ENCODE measurements at regions not wholly inside any gene's neighbourhood (a gene's known extent, or its start where the extent isn't known, plus 50 kb on each side); places are given as distances from the start of the nearest gene placed in this dataset.
A peak's percentile ranks its signal among the peaks of the same experiment; 100 is the strongest.

DNA sequence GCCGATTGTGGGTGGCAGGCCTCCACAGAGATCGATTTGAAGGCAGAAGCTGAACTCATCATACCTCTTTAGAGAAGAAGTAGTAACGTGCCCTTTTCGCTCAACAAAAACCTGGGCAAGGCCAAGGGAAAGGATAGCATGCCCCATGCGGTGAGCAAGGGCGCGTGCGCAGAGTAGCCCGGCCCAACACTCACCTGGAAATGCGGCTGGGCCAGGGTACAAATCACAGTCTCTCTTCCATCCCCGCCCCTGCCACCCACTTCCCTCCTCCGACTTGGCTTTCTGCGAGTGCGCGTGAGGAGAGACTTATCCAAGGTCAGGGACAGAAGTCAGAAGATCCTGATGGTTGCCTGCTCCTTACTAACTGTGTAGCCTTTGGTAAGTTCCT, 160.7 kb upstream of the C1orf21 start:
- no peak overlapping the region for H3K27ac ChIP-seq
- 96 to 98% methylated on average over 15 of the region's 15 CpGs for WGBS, 2 donors
- H3K27me3 ChIP-seq, result no peaks in the 10 kb centered on the region
- H3K9me3 ChIP-seq, result peaks cover 0 to 4% (median 0%) of the 10 kb centered on the region in 11 donors
- TF ChIP-seq, protein P1, sequence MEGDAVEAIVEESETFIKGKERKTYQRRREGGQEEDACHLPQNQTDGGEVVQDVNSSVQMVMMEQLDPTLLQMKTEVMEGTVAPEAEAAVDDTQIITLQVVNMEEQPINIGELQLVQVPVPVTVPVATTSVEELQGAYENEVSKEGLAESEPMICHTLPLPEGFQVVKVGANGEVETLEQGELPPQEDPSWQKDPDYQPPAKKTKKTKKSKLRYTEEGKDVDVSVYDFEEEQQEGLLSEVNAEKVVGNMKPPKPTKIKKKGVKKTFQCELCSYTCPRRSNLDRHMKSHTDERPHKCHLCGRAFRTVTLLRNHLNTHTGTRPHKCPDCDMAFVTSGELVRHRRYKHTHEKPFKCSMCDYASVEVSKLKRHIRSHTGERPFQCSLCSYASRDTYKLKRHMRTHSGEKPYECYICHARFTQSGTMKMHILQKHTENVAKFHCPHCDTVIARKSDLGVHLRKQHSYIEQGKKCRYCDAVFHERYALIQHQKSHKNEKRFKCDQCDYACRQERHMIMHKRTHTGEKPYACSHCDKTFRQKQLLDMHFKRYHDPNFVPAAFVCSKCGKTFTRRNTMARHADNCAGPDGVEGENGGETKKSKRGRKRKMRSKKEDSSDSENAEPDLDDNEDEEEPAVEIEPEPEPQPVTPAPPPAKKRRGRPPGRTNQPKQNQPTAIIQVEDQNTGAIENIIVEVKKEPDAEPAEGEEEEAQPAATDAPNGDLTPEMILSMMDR (IDR thresholded peaks at IDR 0.05), result no peak
- no peak for DNase-seq
- no peaks in the 10 kb centered on the region for H3K36me3 ChIP-seq
- ATAC-seq, result no peak
- intact Hi-C loops (cut with DNase I), result loop anchor here in 1 of 10 donors (10.0 kb wide), 1 partner anchor 469 kb away; no protein-coding TSS in a partner anchor
- peaks cover 0 to 8% (median 4%) of the 10 kb centered on the region in 9 donors for H3K4me1 ChIP-seq
- H3K4me3 ChIP-seq, result no peak overlapping the region

DNA sequence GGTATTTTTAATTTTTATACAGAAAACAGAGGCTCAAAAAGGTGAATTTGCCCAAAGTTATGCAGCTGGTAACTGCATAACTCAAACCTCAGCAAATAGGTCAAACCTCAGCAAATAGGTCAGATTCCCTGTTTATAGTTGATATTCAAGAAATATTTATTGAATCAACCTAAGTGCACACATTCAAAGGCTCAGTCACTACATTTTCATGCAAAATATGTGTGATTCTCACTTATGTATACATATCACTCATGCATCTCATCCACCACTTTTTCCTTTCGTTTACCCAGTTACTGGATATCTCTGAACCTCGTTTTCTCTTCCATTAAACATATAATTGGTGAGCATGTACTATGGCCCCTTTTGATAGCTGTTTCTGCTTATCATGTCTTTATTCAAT, 158.3 kb upstream of the C1orf21 start:
- ATAC-seq, result no peak
- TF ChIP-seq, protein P1 (IDR thresholded peaks at IDR 0.05), result no peak
- Histone ChIP-seq H3K36me3 (no peaks in the 10 kb centered on the region), H3K4me3 (no peak overlapping the region), H3K9me3 (peaks cover 0 to 4% (median 0%) of the 10 kb centered on the region in 11 donors), H3K4me1 (no peaks in the 10 kb centered on the region), H3K27ac (no peak overlapping the region), H3K27me3 (no peaks in the 10 kb centered on the region)
- intact Hi-C loops (cut with DNase I), result loop anchor here in 1 of 10 donors (10.0 kb wide), 1 partner anchor 466 kb away; no protein-coding TSS in a partner anchor
- WGBS, 2 donors, result 95 to 96% methylated on average over 2 of the region's 2 CpGs
- no peak for DNase-seq

DNA sequence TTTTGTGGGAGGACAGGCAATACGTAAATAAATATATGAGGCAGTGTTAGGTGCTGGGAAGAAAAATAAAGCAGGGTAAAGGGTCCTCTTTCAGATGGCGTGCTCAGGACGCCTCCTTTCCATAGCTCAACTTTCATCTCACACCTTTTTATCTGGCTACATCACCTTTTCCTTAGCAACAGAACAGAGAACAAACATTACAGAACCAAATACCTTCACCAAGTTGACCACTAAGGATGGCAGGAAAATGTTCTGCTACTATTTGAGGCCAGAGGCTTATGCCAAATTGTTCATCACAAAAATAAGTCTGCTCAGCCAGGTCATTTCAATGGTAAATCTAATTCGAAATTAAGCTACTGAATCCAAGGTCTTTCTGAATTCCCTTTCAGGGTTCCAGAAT, 149.2 kb upstream of the C1orf21 start:
- Histone ChIP-seq H3K4me3 (no peak overlapping the region), H3K27ac (no peak overlapping the region), H3K36me3 (no peaks in the 10 kb centered on the region), H3K9me3 (peaks cover 0 to 9% (median 0%) of the 10 kb centered on the region in 11 donors), H3K4me1 (peaks cover 0 to 12% (median 9%) of the 10 kb centered on the region in 9 donors), H3K27me3 (no peaks in the 10 kb centered on the region)
- ATAC-seq, result peak in 5 of 8 donors; percentile 30 to 85 (median 61)
- no peak for DNase-seq
- 50 to 52% methylated on average over 4 of the region's 4 CpGs for WGBS, 2 donors
- intact Hi-C loops (cut with DNase I), result no loop called here
- TF ChIP-seq, protein P1 (IDR thresholded peaks at IDR 0.05), result no peak

DNA sequence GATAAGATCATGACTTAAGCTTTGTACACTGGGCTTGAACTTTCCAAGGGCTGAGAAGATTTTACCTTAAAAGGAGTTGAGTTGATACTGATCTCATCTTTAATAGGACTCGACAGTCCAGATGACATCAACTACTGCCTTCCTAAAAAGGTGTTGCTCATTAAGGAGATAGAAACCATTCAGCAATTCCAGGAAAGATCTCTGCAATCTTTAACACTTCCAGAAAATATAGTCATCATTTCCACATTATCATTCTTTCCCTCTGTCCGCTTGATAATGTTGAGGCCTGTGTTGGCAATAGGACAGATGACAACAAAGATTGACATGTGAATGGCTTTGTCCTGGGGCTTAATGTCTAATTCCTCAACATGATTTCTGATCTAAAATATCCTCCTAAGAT, 145.4 kb upstream of the C1orf21 start:
- Histone ChIP-seq H3K4me3 (no peak overlapping the region), H3K9me3 (no peaks in the 10 kb centered on the region), H3K27me3 (no peaks in the 10 kb centered on the region), H3K27ac (no peak overlapping the region), H3K36me3 (no peaks in the 10 kb centered on the region), H3K4me1 (peaks cover 0 to 19% (median 11%) of the 10 kb centered on the region in 9 donors)
- 80 to 86% methylated on average over 2 of the region's 2 CpGs for WGBS, 2 donors
- TF ChIP-seq, protein P1 (IDR thresholded peaks at IDR 0.05), result no peak
- intact Hi-C loops (cut with DNase I), result loop anchor here in 9 of 10 donors (5.0 to 10.0 kb wide), 8 partner anchors 46 to 423 kb away; partner anchors contain the start of gene C1orf21 (in 1 of the 9)
- ATAC-seq, result no peak
- no peak for DNase-seq

All from heart right ventricle (tissue), 16 donors.